Activated CD4-positive, alpha-beta T cell treated with anti-CD3 and anti-CD28 coated beads for 4 hours (primary cell): ENCODE measurements at regions not wholly inside any gene's neighbourhood (a gene's known extent, or its start where the extent isn't known, plus 50 kb on each side); places are given as distances from the start of the nearest gene placed in this dataset.

Experiments used
- DNase-seq, 2 donors: peaks; one replicate each; pipeline ENCODE4 v3.0.0-alpha.2; 2020

- DNase-seq, result no peak
Measured at GRCh38 chr22:49266561-49267519, 560.8 kb downstream of the BRD1 start.

- DNase-seq, result no peak
Measured at GRCh38 chr22:49264696-49265095, 563.0 kb downstream of the BRD1 start.

GRCh38 chr22:49263101-49263500 lies 564.6 kb downstream of the BRD1 start:
- DNase-seq, result no peak

DNA sequence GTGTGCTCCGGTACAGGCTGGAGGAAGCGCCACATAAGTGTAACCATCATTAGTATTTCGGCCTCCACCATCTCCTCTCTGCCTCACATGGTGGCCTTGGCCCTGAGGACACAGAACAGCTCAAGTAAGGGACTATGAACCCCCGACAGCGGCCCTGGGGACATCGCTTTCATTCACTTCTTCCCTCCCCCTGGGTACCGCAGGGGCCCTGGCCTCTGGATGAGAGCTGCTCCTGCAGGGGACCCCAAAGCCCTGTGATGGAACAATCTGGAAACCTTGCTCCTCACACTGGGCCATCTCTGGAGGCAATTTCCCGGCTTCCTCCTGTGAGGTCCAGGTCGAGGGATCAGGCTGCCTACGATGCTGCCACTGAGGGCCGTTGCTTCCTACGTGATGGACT lies 565.5 kb downstream of the BRD1 start:
- DNase-seq, result no peak

- no peak for DNase-seq
Measured at GRCh38 chr22:49261616-49262015, 566.1 kb downstream of the BRD1 start.

DNA sequence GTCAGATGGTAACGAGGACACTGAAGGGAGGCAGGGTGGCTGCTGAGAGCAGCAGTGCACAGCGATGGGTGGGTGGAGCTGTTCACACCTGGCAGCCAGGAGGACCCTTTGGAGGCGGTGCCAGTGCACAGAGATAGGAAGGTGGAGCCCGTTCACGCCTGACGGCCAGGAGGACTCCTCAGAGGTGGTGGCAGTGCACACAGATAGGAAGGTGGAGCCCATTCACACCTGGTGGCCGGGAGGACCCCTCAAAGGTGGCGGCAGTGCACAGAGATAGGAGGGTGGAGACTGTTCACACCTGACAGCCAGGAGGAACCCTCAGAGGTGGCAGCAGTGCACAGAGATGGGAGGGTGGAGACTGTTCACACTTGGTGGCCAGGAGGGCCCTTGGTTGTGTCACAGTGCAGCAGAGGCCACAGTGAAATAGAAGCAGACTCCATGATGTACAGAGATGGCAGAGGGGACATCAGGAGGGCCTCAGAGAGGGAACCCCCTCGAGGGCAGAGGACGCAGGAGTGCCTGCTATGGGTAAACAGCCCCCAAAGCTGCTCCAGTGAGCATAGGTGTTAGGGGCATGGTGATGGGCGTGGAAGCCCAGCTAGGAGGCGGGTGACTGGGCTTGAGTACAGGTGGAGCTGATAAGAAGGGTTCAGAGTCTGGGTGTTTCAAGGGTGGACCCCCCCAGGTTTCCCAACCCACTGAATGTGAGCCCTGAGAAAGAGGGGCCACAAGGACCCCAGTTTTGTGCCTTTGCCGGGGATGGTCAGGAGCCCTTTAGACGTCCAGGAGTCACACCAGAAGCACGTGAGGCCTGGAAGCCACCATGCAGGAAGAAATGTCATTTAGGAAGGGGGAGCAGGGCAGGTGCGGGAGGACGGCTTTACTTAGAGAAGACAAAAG lies 566.7 kb downstream of the BRD1 start:
- DNase-seq, result no peak

GRCh38 chr22:49259839-49260615 lies 567.6 kb downstream of the BRD1 start:
- DNase-seq, result no peak

DNA sequence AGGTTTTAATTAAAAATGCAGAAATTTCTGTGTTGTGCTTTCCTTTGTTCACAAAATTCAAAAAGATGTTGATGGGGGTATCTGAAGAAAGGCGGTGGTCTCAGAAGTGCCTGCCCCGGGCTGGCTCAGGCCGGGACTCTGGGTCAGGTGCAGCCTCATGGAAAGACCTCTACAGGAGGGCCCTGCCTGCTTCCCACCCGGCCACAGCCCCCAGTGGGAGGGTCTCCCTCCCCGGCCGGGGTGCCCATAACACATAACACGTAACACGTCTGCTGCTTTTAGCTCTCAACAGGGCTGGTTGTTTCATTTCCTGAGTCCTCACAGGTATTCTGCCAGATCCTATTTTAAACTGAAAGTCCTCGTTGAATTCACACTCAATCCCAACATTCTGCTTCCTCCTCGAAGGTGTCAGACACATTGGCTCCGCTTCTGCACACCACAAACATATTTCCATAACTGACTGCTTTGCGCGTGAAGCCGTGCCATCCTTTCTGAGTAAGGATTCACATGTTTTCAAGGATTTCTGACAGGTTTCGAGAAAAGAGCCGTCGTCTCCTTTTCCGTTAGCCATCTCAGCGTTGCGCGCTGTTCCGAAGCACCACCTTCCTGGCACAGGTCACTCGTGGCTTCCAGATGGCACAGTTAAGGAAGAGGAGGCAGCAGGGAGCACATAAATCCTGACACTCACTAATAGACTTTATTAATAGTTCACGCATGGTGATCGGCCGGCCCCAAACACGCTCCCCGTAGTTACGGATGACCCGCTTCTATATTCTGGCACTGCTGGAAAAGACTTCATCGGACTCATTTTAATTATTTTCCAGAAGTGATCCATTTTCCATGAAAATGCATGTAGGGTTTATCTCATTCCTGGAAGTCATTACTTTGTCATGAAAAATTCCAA lies 569.3 kb downstream of the BRD1 start:
- no peak for DNase-seq

- no peak for DNase-seq
Measured at GRCh38 chr22:49257551-49257961, 570.1 kb downstream of the BRD1 start.

GRCh38 chr22:49255741-49256318 lies 571.8 kb downstream of the BRD1 start:
- DNase-seq, result no peak

DNA sequence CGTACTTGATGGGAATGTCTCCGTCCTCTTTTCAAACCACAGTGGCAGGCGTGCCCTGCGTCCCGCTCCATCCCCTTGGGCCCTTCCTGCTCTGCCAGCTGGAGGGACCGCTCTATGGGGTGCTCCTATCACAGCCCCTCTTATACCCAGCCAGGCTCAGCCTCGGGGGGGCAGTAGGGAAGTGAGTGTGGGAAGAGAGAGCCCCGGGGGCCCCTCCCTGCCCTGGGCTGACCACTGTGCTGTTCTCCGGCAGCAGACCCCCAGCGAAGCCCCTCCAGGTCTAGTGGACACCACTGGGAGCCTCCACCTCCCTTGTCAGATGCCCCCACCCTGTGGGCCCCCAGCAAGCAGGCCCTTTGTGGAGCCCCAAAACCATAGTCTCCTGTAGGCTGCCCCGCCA lies 572.5 kb downstream of the BRD1 start:
- no peak for DNase-seq

GRCh38 chr22:49253656-49254055 lies 574.0 kb downstream of the BRD1 start:
- no peak for DNase-seq

DNA sequence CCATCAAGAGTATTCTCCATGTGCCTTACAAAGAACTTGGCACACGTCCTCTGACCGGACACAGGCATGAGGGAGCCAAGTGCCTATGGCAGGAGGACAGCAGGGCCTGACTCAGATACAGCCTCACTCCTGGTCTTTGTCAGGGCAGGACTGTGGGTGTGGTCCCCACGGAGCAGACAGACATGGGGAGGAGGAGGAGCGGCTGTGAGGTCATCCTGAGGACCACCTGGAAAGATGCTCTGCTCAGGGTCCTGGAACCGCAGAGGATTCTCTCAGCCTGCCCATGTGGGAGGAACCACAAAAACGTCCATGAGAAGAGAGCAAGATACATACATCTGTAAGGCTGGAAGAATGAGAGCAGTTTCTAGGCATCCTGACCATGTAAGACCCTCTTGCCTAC lies 576.3 kb downstream of the BRD1 start:
- DNase-seq, result no peak

DNA sequence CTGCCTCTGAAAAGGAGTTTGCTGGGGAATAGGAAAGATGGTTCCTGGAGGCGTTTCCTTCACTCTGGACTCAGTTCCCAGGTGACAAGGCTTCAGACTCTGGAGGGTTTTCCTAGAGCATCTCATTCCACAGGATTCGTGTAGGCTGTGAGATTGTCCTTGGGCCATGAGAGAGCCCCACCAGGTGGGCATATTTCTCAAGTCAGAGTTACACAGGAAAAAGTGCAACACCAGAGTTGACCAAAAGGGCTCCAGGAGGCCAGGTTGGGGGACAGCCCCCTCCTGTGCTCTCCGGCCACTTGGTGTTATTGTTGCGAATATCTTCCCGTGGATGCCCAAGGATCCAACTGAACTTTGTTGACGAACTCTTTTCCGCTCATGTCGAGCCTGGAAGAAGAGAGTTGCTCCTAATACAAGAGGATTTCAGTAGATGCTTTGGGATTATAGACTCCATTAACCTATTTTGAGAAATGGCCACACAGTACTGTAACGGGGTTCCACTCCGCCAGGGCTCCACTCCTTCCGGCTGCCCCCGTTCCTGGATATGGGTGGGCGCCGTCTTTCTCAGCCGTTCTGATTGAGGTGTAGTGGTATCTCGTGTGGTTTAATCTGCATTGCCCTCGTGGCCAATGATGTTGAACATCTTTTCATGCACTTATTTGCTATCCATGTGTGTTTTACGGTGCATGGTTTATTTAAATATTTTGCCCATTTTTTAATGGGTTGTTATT lies 580.3 kb downstream of the BRD1 start:
- no peak for DNase-seq

- no peak for DNase-seq
Measured at GRCh38 chr22:49244466-49245420, 582.9 kb downstream of the BRD1 start.

GRCh38 chr22:49243965-49244364 lies 583.7 kb downstream of the BRD1 start:
- DNase-seq, result no peak

- DNase-seq, result no peak
Measured at GRCh38 chr22:49243335-49243734, 584.3 kb downstream of the BRD1 start.

- DNase-seq, result no peak
Measured at GRCh38 chr22:49242480-49242879, 585.2 kb downstream of the BRD1 start.

- DNase-seq, result no peak
Measured at GRCh38 chr22:49241174-49241851, 586.4 kb downstream of the BRD1 start.
